Activated CD8-positive, alpha-beta memory T cell treated with anti-CD3 and anti-CD28 coated beads for 36 hours (primary cell): ENCODE measurements at regions not wholly inside any gene's neighbourhood (a gene's known extent, or its start where the extent isn't known, plus 50 kb on each side); places are given as distances from the start of the nearest gene placed in this dataset.
"Not testable (repeated sequence)": the region's sequence is repeated elsewhere in the genome, so short reads cannot be mapped to it uniquely, and the experiment has no call there.

Experiments used
- CTCF ChIA-PET: fragments of 350-600 bp; sonication (Branson Sonifier 250); formaldehyde crosslinking; loops from one replicate; lab custom pipeline; 2021; ENCODE audit warnings: antibody characterized with exemption; lab: Charles Lee
- POLR2A ChIA-PET: fragments of 350-600 bp; sonication (Branson Sonifier 250); formaldehyde crosslinking; loops from one replicate; lab custom pipeline; 2021; ENCODE audit warnings: antibody characterized with exemption; lab: Charles Lee

GRCh38 chr7:119694506-119694905 lies 578.5 kb upstream of the KCND2 start:
- CTCF ChIA-PET, result no interaction called here
- POLR2A ChIA-PET, result no interaction called here

DNA sequence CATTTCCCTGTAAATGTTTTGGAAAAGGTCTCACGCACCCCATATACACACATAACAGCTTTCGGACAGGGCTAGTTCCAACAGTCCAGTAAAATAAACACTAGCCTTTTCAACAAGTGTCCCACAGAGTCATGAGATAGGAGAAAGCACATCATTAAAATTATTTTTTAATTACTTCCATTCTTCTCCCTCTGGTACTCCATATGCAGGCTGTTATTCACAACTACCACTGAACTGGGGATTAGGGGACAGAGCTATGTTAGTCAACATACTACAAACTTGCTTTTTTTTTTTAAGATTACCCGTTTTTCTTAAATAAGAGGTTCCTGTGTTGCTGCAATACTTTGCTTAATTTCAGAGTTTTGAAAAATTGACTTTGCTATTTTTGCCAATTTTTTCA lies 576.6 kb upstream of the KCND2 start:
- ChIA-PET CTCF (no interaction called here), POLR2A (no interaction called here)

- ChIA-PET CTCF (no interaction called here), POLR2A (no interaction called here)
These were observed 569.1 kb upstream of the KCND2 start for GRCh38 chr7:119703895-119704294.

- ChIA-PET POLR2A (no interaction called here), CTCF (no interaction called here)
These were observed 566.4 kb upstream of the KCND2 start for GRCh38 chr7:119706608-119707007.

DNA sequence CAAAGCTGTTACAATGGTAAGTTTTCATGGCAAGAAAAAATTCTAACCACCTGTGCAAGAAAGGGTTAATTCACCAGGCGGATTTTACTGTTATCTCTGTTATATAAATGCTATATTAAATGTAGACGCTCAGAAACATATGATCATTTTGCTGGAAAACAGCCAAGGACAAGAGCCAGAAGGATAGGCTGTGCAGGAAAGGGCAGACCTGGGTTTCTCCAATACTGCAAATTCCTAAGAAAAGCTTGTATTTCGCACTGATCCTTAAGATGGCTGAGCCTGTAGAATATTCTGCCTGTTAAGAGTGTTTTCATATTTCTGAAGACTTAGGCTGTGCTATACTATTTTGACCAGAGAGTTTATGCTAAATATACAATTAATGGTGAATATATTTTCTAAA lies 564.1 kb upstream of the KCND2 start:
- CTCF ChIA-PET, result no interaction called here

DNA sequence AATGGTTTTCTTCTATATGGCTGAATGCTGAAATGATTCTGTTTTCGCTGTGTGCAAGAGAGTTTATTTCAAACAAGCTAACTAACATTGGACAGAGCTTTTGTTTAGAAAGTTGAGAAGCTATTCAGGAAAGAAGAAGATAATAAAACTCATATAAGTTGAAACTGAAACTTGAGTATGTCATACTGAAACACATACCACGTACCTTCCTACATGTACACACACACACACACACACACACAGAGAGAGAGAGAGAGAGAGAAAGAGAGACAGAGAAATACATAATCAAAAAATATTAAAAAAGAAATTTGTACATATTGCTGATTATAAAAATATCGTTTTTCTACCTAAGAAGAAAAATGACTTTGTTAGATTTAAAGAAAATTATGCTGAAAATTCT lies 561.9 kb upstream of the KCND2 start:
- POLR2A ChIA-PET, result no interaction called here
- CTCF ChIA-PET, result no interaction called here

More for the DNA sequence above, 564.1 kb upstream of the KCND2 start:
- POLR2A ChIA-PET, result no interaction called here

GRCh38 chr7:119712886-119713462 lies 560.0 kb upstream of the KCND2 start:
- ChIA-PET POLR2A (no interaction called here), CTCF (no interaction called here)

DNA sequence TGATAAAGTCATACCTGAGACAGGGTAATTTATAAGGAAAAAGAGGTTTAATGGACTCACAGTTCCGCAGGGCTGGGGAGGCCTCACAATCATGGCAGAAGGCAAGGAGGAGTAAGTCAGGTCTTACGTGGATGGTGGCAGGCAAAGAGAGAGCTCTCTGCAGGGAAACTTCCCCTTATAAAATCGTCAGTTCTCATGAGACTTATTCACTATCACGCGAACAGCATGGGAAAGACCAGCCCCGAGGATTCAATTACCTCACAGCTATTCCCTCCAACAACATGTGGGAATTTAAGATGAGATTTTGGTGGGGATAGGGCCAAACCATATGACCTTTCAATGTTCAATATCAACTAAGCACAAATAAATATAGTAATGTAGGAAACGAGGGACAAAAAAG lies 559.4 kb upstream of the KCND2 start:
- ChIA-PET CTCF (no interaction called here), POLR2A (no interaction called here)

- ChIA-PET POLR2A (no interaction called here), CTCF (no interaction called here)
These were observed 552.4 kb upstream of the KCND2 start for GRCh38 chr7:119720541-119720940.

GRCh38 chr7:119724041-119724792 lies 548.8 kb upstream of the KCND2 start:
- CTCF ChIA-PET, result no interaction called here
- POLR2A ChIA-PET, result no interaction called here

DNA sequence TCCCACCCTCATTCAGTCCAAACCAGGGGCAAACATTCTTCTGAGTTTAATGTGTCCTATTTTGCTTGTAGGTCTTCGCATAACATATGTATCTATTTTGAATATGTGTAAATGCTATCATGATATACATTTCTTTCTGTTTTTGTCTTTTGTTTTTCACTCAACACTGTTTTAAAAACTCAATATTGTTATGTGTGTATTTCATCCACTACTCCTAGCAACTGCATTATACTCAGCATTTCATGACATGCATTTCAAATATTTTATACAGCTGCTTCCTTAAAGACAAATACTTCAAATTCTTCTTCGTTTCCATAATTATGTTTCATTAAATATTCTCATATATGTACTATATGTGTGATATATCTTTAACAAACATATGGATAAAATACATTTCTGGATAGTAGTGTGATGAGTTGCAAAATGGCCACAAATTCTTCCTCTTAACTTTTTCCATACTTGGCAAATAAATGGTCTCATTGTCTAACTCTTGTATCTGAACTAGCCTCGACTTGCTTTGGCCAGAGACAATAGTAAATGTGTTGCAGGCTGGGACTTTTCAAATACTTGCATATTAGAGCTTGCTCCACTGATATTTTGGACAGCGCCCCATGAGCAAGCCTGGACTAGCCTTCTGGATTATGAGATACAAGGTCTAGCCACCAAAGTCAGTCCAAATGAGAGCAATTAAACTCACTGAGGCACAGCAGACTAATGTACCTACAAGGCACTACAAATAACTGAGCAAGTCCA lies 539.7 kb upstream of the KCND2 start:
- CTCF ChIA-PET, result no interaction called here
- POLR2A ChIA-PET, result no interaction called here

- ChIA-PET POLR2A (no interaction called here), CTCF (no interaction called here)
These were observed 535.6 kb upstream of the KCND2 start for GRCh38 chr7:119737390-119737789.

GRCh38 chr7:119745280-119745679 lies 527.7 kb upstream of the KCND2 start:
- POLR2A ChIA-PET, CTCF ChIA-PET: not testable (repeated sequence)

GRCh38 chr7:119748251-119748860 lies 524.6 kb upstream of the KCND2 start:
- POLR2A ChIA-PET, result no interaction called here
- CTCF ChIA-PET, result no interaction called here

GRCh38 chr7:119748991-119749390 lies 524.0 kb upstream of the KCND2 start:
- POLR2A ChIA-PET, result no interaction called here
- CTCF ChIA-PET, result no interaction called here

- ChIA-PET POLR2A (no interaction called here), CTCF (no interaction called here)
These were observed 516.3 kb upstream of the KCND2 start for GRCh38 chr7:119756687-119757086.

- ChIA-PET POLR2A (no interaction called here), CTCF (no interaction called here)
These were observed 514.7 kb upstream of the KCND2 start for GRCh38 chr7:119758254-119758653.

- ChIA-PET CTCF (no interaction called here), POLR2A (no interaction called here)
These were observed 511.2 kb upstream of the KCND2 start for GRCh38 chr7:119761776-119762175.

- ChIA-PET POLR2A (no interaction called here), CTCF (no interaction called here)
These were observed 490.7 kb upstream of the KCND2 start for GRCh38 chr7:119782286-119782685.

- ChIA-PET POLR2A (no interaction called here), CTCF (no interaction called here)
These were observed 489.2 kb upstream of the KCND2 start for GRCh38 chr7:119783799-119784198.
